GM12878 (cell line): ENCODE measurements at regions not wholly inside any gene's neighbourhood (a gene's known extent, or its start where the extent isn't known, plus 50 kb on each side); places are given as distances from the start of the nearest gene placed in this dataset.

ENCODE experiments used
- ATAC-seq: fragments of 200-7000 bp; cut with Tn5 transposase; 3 replicates; pipeline ENCODE4 v1.9.1; 2020; ENCODE audit warnings: mild to moderate bottlenecking, moderate library complexity
- BruUV-seq: library from RNA; stranded (reverse); fragments of 400-500 nt; replicated peaks from 2 replicates; lab custom pipeline; 2021; lab: Mats Ljungman, UMichigan
- CTCF ChIA-PET: fragments of 300-600 bp; sonication (Branson Sonifier 250); formaldehyde crosslinking; extraction: SDS; loops from one replicate; lab custom pipeline; 2021; ENCODE audit warnings: inconsistent platforms; lab: Yijun Ruan, JAX
- POLR2A ChIA-PET: fragments of 350-600 bp; formaldehyde crosslinking; extraction: SDS; loops from one replicate; lab custom pipeline; 2021; ENCODE audit warnings: inconsistent platforms; lab: Charles Lee
- RAD21 ChIA-PET: fragments of 300-600 bp; sonication (Branson Sonifier 250); formaldehyde crosslinking; loops from one replicate; lab custom pipeline; 2023; ENCODE audit warnings: antibody characterized with exemption; ENCODE audit not compliant: unreplicated experiment; lab: Charles Lee
- SMC1A ChIA-PET: fragments of 300-600 bp; sonication (Branson Sonifier 250); formaldehyde crosslinking; loops from one replicate; lab custom pipeline; 2023; ENCODE audit not compliant: unreplicated experiment, uncharacterized antibody; lab: Charles Lee
- DNase-seq: peaks from one replicate; pipeline ENCODE4 v3.0.0-alpha.2; 2011; ENCODE audit warnings: low read depth, low spot score
- FAIRE-seq: peaks from 3 replicates; lab custom pipeline; 2011; peaks lifted over from hg19 to GRCh38; lab: Jason Lieb, UNC
- H2AFZ ChIP-seq: 2 replicates; pipeline ENCODE4 v1.6.0; 2011; ENCODE audit warnings: low read depth, low read length, control low read depth; ENCODE audit not compliant: control insufficient read depth
- H3K27ac ChIP-seq: 2 replicates; pipeline ENCODE4 v1.5.1; 2011; ENCODE audit warnings: control low read depth; ENCODE audit not compliant: control insufficient read depth, insufficient read depth
- H3K27me3 ChIP-seq, 2 experiments: replicated peaks in 1 of 2; 2 replicates each; pipeline versions ENCODE4 v1.6.0 to v1.6.1; 2011; ENCODE audit warnings: low read length in 1 of 2; ENCODE audit not compliant: control insufficient read depth in 2 of 2, insufficient read depth in 2 of 2
- H3K36me3 ChIP-seq, 2 experiments: 2 replicates each; pipeline ENCODE4 v1.5.1; 2011; ENCODE audit warnings: low read length in 1 of 2; ENCODE audit not compliant: control insufficient read depth in 2 of 2, insufficient read depth in 2 of 2
- H3K4me1 ChIP-seq: 2 replicates; pipeline ENCODE4 v1.6.1; 2011; ENCODE audit warnings: mild to moderate bottlenecking, low read length, moderate library complexity, mixed read lengths; ENCODE audit not compliant: control insufficient read depth, insufficient read depth
- H3K4me2 ChIP-seq: 2 replicates; pipeline ENCODE4 v1.6.0; 2011; ENCODE audit warnings: control low read depth; ENCODE audit not compliant: control insufficient read depth, insufficient read depth
- H3K4me3 ChIP-seq: fragments of 200-600 bp; sonication (generic); 2 replicates; pipeline ENCODE4 v1.5.1; 2016
- H3K79me2 ChIP-seq: 2 replicates; pipeline ENCODE4 v1.6.0; 2011; ENCODE audit warnings: low read length; ENCODE audit not compliant: control insufficient read depth, insufficient read depth
- H3K9ac ChIP-seq: 2 replicates; pipeline ENCODE4 v1.8.0; 2011; ENCODE audit warnings: low read length, control low read depth, mixed read lengths; ENCODE audit not compliant: control insufficient read depth, insufficient read depth
- H3K9me3 ChIP-seq: replicated peaks from 3 replicates; pipeline ENCODE4 v1.5.1; 2011; ENCODE audit warnings: mild to moderate bottlenecking, low read length; ENCODE audit not compliant: control insufficient read depth, insufficient read depth
- H4K20me1 ChIP-seq: 2 replicates; pipeline ENCODE4 v1.6.0; 2011; ENCODE audit not compliant: control insufficient read depth, insufficient read depth
- BCL3 ChIP-seq: IDR thresholded peaks from 2 replicates; pipeline ENCODE4 v1.6.1; 2011; ENCODE audit warnings: borderline replicate concordance, low read depth, mild to moderate bottlenecking, moderate library complexity, low read length; ENCODE audit not compliant: insufficient read depth, poor library complexity, severe bottlenecking
- BRCA1 ChIP-seq: IDR thresholded peaks from 2 replicates; pipeline ENCODE4 v1.6.1; 2011; ENCODE audit warnings: low read depth, low read length, improper control_type of control experiment
- CHD2 ChIP-seq: IDR thresholded peaks from 2 replicates; pipeline ENCODE4 v1.6.1; 2011; ENCODE audit warnings: low read depth, low read length, improper control_type of control experiment, borderline replicate concordance
- EED ChIP-seq: sonication (generic); IDR thresholded peaks from 2 replicates; pipeline ENCODE4 v1.6.1; 2016; ENCODE audit warnings: antibody characterized with exemption, low read depth
- ESRRA ChIP-seq: IDR thresholded peaks from 2 replicates; pipeline ENCODE4 v1.6.1; 2012; ENCODE audit warnings: mild to moderate bottlenecking, low read length, improper control_type of control experiment
- MEF2A ChIP-seq: IDR thresholded peaks from 2 replicates; pipeline ENCODE4 v1.6.1; 2011; ENCODE audit warnings: low read depth, mild to moderate bottlenecking, low read length, moderate library complexity; ENCODE audit not compliant: insufficient read depth
- MTA2 ChIP-seq: fragments of 450-650 bp; IDR thresholded peaks from 2 replicates; pipeline ENCODE4 v1.6.1; 2016; ENCODE audit warnings: low read depth, mild to moderate bottlenecking, moderate library complexity
- NR2C2 ChIP-seq: IDR thresholded peaks from 2 replicates; pipeline ENCODE4 v1.6.1; 2011; ENCODE audit warnings: borderline replicate concordance, low read depth; ENCODE audit not compliant: control insufficient read depth, insufficient read length
- SIX5 ChIP-seq: IDR thresholded peaks from 2 replicates; pipeline ENCODE4 v1.6.1; 2011; ENCODE audit warnings: mild to moderate bottlenecking, low read depth, low read length, moderate library complexity; ENCODE audit not compliant: severe bottlenecking
- TCF7 ChIP-seq: IDR thresholded peaks from 2 replicates; pipeline ENCODE4 v1.6.1; 2014; ENCODE audit warnings: antibody characterized with exemption, borderline replicate concordance
- WGBS: methylation state at CpG from one replicate; pipeline ENCODE4 v1.1.6; 2016; ENCODE audit warnings: low lambda C conversion rate; ENCODE audit not compliant: insufficient replicate concordance, insufficient coverage; ENCODE audit errors: missing lambda C conversion rate; 5-methylcytosine and 5-hydroxymethylcytosine counted together
- in situ Hi-C: fragments of 300-500 bp; cut with MboI; formaldehyde crosslinking; loops from 9 replicates; pipeline ENCODE4 v1.14.3; 2018; ENCODE audit warnings: mixed read lengths
- intact Hi-C: fragments of 100-400 bp; cut with micrococcal nuclease; formaldehyde crosslinking; loops from one replicate; pipeline ENCODE4 v1.14.2; 2022; ENCODE audit not compliant: unreplicated experiment
- TF ChIP-seq, protein P1 (sequence below): fragments of 450-650 bp; IDR thresholded peaks from 2 replicates; pipeline ENCODE4 v1.6.1; 2016; ENCODE audit warnings: mild to moderate bottlenecking
- TF ChIP-seq, protein P2 (sequence below): fragments of 450-650 bp; IDR thresholded peaks from 2 replicates; pipeline ENCODE4 v1.6.1; 2017; ENCODE audit warnings: mild to moderate bottlenecking, moderate library complexity
- TF ChIP-seq, protein P3 (sequence below): fragments of 450-650 bp; IDR thresholded peaks from 2 replicates; pipeline ENCODE4 v1.6.1; 2017; ENCODE audit warnings: mild to moderate bottlenecking, moderate library complexity

DNA sequence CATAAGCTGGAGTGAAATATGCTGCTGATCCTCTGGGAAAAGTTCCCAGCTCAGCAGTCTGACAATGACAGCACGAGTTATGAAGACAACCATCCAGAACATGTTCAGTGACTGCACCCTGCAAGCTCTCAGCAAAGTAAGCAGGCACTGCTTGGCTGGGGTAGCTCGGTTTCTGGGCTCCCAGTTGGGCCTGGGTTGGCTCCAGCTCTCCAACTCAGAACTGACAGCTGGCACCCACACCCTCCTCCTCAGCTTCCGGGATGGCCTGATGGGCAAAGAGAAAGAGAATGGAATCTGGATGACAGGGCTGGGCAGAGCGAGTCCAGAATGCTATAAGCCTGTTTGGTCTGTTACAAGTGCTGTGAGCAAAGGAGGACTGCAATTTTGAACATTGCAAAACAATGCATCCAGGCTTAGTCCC lies 185.0 kb downstream of the CSNK1G3 start:
- Histone ChIP-seq H3K9me3 (no peaks in the 10 kb centered on the region), H3K4me1 (no peaks in the 10 kb centered on the region), H3K4me2 (no peak overlapping the region), H3K4me3 (no peak overlapping the region), H3K27me3 (no peaks in the 10 kb centered on the region), H3K9ac (no peak overlapping the region), H3K79me2 (no peaks in the 10 kb centered on the region), H4K20me1 (no peaks in the 10 kb centered on the region), H3K27ac (no peak overlapping the region), H3K36me3 (no peaks in the 10 kb centered on the region), H2AFZ (no peak overlapping the region)
- RAD21 ChIA-PET = no interaction called here
- TF ChIP-seq MTA2 = no peak
- no peak for TF ChIP-seq MEF2A
- TF ChIP-seq BCL3 = no peak
- TF ChIP-seq NR2C2 = no peak
- no peak for TF ChIP-seq EED
- no peak for TF ChIP-seq BRCA1
- TF ChIP-seq CHD2 = no peak
- TF ChIP-seq, protein P1, sequence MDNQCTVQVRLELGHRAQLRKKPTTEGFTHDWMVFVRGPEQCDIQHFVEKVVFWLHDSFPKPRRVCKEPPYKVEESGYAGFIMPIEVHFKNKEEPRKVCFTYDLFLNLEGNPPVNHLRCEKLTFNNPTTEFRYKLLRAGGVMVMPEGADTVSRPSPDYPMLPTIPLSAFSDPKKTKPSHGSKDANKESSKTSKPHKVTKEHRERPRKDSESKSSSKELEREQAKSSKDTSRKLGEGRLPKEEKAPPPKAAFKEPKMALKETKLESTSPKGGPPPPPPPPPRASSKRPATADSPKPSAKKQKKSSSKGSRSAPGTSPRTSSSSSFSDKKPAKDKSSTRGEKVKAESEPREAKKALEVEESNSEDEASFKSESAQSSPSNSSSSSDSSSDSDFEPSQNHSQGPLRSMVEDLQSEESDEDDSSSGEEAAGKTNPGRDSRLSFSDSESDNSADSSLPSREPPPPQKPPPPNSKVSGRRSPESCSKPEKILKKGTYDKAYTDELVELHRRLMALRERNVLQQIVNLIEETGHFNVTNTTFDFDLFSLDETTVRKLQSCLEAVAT = no peak
- TF ChIP-seq, protein P2, sequence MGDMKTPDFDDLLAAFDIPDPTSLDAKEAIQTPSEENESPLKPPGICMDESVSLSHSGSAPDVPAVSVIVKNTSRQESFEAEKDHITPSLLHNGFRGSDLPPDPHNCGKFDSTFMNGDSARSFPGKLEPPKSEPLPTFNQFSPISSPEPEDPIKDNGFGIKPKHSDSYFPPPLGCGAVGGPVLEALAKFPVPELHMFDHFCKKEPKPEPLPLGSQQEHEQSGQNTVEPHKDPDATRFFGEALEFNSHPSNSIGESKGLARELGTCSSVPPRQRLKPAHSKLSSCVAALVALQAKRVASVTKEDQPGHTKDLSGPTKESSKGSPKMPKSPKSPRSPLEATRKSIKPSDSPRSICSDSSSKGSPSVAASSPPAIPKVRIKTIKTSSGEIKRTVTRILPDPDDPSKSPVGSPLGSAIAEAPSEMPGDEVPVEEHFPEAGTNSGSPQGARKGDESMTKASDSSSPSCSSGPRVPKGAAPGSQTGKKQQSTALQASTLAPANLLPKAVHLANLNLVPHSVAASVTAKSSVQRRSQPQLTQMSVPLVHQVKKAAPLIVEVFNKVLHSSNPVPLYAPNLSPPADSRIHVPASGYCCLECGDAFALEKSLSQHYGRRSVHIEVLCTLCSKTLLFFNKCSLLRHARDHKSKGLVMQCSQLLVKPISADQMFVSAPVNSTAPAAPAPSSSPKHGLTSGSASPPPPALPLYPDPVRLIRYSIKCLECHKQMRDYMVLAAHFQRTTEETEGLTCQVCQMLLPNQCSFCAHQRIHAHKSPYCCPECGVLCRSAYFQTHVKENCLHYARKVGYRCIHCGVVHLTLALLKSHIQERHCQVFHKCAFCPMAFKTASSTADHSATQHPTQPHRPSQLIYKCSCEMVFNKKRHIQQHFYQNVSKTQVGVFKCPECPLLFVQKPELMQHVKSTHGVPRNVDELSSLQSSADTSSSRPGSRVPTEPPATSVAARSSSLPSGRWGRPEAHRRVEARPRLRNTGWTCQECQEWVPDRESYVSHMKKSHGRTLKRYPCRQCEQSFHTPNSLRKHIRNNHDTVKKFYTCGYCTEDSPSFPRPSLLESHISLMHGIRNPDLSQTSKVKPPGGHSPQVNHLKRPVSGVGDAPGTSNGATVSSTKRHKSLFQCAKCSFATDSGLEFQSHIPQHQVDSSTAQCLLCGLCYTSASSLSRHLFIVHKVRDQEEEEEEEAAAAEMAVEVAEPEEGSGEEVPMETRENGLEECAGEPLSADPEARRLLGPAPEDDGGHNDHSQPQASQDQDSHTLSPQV = no peak
- no peak for TF ChIP-seq ESRRA
- no peak for TF ChIP-seq TCF7
- no peak for TF ChIP-seq SIX5
- TF ChIP-seq, protein P3, sequence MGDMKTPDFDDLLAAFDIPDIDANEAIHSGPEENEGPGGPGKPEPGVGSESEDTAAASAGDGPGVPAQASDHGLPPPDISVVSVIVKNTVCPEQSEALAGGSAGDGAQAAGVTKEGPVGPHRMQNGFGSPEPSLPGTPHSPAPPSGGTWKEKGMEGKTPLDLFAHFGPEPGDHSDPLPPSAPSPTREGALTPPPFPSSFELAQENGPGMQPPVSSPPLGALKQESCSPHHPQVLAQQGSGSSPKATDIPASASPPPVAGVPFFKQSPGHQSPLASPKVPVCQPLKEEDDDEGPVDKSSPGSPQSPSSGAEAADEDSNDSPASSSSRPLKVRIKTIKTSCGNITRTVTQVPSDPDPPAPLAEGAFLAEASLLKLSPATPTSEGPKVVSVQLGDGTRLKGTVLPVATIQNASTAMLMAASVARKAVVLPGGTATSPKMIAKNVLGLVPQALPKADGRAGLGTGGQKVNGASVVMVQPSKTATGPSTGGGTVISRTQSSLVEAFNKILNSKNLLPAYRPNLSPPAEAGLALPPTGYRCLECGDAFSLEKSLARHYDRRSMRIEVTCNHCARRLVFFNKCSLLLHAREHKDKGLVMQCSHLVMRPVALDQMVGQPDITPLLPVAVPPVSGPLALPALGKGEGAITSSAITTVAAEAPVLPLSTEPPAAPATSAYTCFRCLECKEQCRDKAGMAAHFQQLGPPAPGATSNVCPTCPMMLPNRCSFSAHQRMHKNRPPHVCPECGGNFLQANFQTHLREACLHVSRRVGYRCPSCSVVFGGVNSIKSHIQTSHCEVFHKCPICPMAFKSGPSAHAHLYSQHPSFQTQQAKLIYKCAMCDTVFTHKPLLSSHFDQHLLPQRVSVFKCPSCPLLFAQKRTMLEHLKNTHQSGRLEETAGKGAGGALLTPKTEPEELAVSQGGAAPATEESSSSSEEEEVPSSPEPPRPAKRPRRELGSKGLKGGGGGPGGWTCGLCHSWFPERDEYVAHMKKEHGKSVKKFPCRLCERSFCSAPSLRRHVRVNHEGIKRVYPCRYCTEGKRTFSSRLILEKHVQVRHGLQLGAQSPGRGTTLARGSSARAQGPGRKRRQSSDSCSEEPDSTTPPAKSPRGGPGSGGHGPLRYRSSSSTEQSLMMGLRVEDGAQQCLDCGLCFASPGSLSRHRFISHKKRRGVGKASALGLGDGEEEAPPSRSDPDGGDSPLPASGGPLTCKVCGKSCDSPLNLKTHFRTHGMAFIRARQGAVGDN = no peak
- intact Hi-C loops (no loop called here), in situ Hi-C loops (no loop called here)
- WGBS = 0% methylated on average over 4 of the region's 4 CpGs
- FAIRE-seq (no peak), ATAC-seq (no peak), DNase-seq (no peak)
- POLR2A ChIA-PET = no interaction called here
- SMC1A ChIA-PET = no interaction called here
- BruUV-seq = no TSS peak
- CTCF ChIA-PET = no interaction called here
